T-cell (primary cell): ENCODE measurements at regions not wholly inside any gene's neighbourhood (a gene's known extent, or its start where the extent isn't known, plus 50 kb on each side); places are given as distances from the start of the nearest gene placed in this dataset.
"Not testable (repeated sequence)": the region's sequence is repeated elsewhere in the genome, so short reads cannot be mapped to it uniquely, and the experiment has no call there.

Source experiments
- ATAC-seq, 4 experiments: fragments of 200-7000 bp in 3 of 4; fragments of 150-1000 bp in 1 of 4; cut with Tn5 transposase; replicated peaks in 1 of 4; 1 replicate in 3 of 4; 2 replicates in 1 of 4; pipeline ENCODE4 v1.10.0; 2021; ENCODE audit warnings: moderate library complexity in 3 of 4, mild to moderate bottlenecking in 2 of 4, moderate number of reproducible peaks in 1 of 4
- CTCF ChIA-PET, 2 donors: fragments of 300-600 bp; sonication (Branson Sonifier 250); formaldehyde crosslinking; loops; one replicate each; lab custom pipeline; 2022; ENCODE audit warnings: antibody characterized with exemption in 2 of 2; lab: Charles Lee
- POLR2A ChIA-PET, 2 donors: fragments of 300-600 bp; sonication (Branson Sonifier 250); formaldehyde crosslinking; loops; one replicate each; lab custom pipeline; 2022; ENCODE audit warnings: antibody characterized with exemption in 2 of 2; lab: Charles Lee
- DNase-seq, 35 experiments: peaks; one replicate each; pipeline versions ENCODE4 v3.0.0 to v3.0.0-alpha.2; 2013 to 2023
- H3K27ac ChIP-seq: one replicate; pipeline ENCODE4 v1.5.1; 2013; ENCODE audit warnings: low read length
- H3K27me3 ChIP-seq, 2 experiments: replicated peaks in 1 of 2; 1 replicate in 1 of 2; 2 replicates in 1 of 2; pipeline versions ENCODE4 v1.6.1 to v1.7.0; 2013; ENCODE audit warnings: low read length in 1 of 2, mixed read lengths in 1 of 2; ENCODE audit not compliant: control insufficient read depth in 2 of 2, insufficient read depth in 2 of 2; ENCODE audit errors: extremely low read depth in 1 of 2
- H3K36me3 ChIP-seq, 2 donors: 1 replicate in 1 of 2; 2 replicates in 1 of 2; pipeline versions ENCODE4 v1.6.1 to v1.7.0; 2013; ENCODE audit warnings: low read length in 1 of 2; ENCODE audit not compliant: control insufficient read depth in 2 of 2, insufficient read depth in 1 of 2; ENCODE audit errors: extremely low read depth in 1 of 2
- H3K4me1 ChIP-seq, 2 experiments: 1 replicate in 1 of 2; 2 replicates in 1 of 2; pipeline versions ENCODE4 v1.6.1 to v1.7.0; 2013; ENCODE audit warnings: low read length in 2 of 2, mixed read lengths in 1 of 2; ENCODE audit not compliant: insufficient read depth in 2 of 2, control insufficient read depth in 1 of 2; ENCODE audit errors: extremely low read depth in 1 of 2
- H3K4me3 ChIP-seq, 2 donors: 1 replicate in 1 of 2; 2 replicates in 1 of 2; pipeline versions ENCODE4 v1.5.1 to v1.7.0; 2013; ENCODE audit warnings: mild to moderate bottlenecking in 2 of 2, low read length in 1 of 2, moderate library complexity in 1 of 2; ENCODE audit not compliant: control insufficient read depth in 1 of 2; ENCODE audit errors: extremely low read depth in 1 of 2
- H3K9me3 ChIP-seq: 2 replicates; pipeline ENCODE4 v1.7.0; 2013
- H3K27ac Mint-ChIP-seq, 2 donors: one replicate each; pipeline ENCODE4 v1.8.0; 2020 to 2021; ENCODE audit warnings: mild to moderate bottlenecking in 2 of 2, mixed read lengths in 2 of 2
- H3K27me3 Mint-ChIP-seq, 2 donors: one replicate each; pipeline ENCODE4 v1.8.0; 2021 to 2022; ENCODE audit warnings: mixed read lengths in 2 of 2
- H3K36me3 Mint-ChIP-seq: one replicate; pipeline ENCODE4 v1.8.0; 2021; ENCODE audit warnings: mixed read lengths
- H3K4me1 Mint-ChIP-seq, 3 donors: one replicate each; pipeline ENCODE4 v1.8.0; 2020 to 2022; ENCODE audit warnings: mixed read lengths in 3 of 3, mild to moderate bottlenecking in 1 of 3
- H3K4me3 Mint-ChIP-seq, 3 donors: one replicate each; pipeline ENCODE4 v1.8.0; 2020 to 2022; ENCODE audit warnings: mild to moderate bottlenecking in 3 of 3, mixed read lengths in 3 of 3, moderate library complexity in 3 of 3
- H3K9me3 Mint-ChIP-seq, 3 donors: one replicate each; pipeline ENCODE4 v1.8.0; 2020 to 2022; ENCODE audit warnings: mixed read lengths in 3 of 3
- WGBS: methylation state at CpG from one replicate; pipeline ENCODE4 v1.1.5; 2013; ENCODE audit warnings: missing lambda C conversion rate; ENCODE audit not compliant: insufficient coverage; 5-methylcytosine and 5-hydroxymethylcytosine counted together

- H3K9me3 Mint-ChIP-seq, H3K36me3 ChIP-seq, H3K4me1 Mint-ChIP-seq, ATAC-seq, H3K9me3 ChIP-seq, H3K36me3 Mint-ChIP-seq, H3K27ac Mint-ChIP-seq, H3K27ac ChIP-seq, H3K27me3 Mint-ChIP-seq, CTCF ChIA-PET, H3K4me1 ChIP-seq, H3K4me3 ChIP-seq, POLR2A ChIA-PET, H3K4me3 Mint-ChIP-seq, H3K27me3 ChIP-seq: not testable (repeated sequence)
- DNase-seq = peak in 1 of 35 experiments; percentile 21
- WGBS = 84% methylated on average over 20 of the region's 24 CpGs
These were observed 182.1 kb downstream of the TMEM121 start for GRCh38 chr14:105708251-105709134.

GRCh38 chr14:105709281-105710118, 183.1 kb downstream of the TMEM121 start:
- Histone ChIP-seq H3K27me3 (peaks cover 0 to 2% of the 10 kb centered on the region in 2 experiments), H3K4me3 (no peak overlapping the region), H3K9me3 (no peaks in the 10 kb centered on the region), H3K27ac (no peak overlapping the region), H3K36me3 (no peaks in the 10 kb centered on the region), H3K4me1 (no peaks in the 10 kb centered on the region)
- H3K9me3 Mint-ChIP-seq = no peaks in the 10 kb centered on the region
- H3K4me3 Mint-ChIP-seq = no peak overlapping the region
- H3K36me3 Mint-ChIP-seq = no peaks in the 10 kb centered on the region
- CTCF ChIA-PET = no interaction called here
- ATAC-seq = no peak
- no peak overlapping the region for H3K27ac Mint-ChIP-seq
- POLR2A ChIA-PET = no interaction called here
- H3K27me3 Mint-ChIP-seq = no peaks in the 10 kb centered on the region
- peak in 1 of 35 experiments; percentile 21 for DNase-seq
- H3K4me1 Mint-ChIP-seq = no peaks in the 10 kb centered on the region
- 72% methylated on average over 5 of the region's 6 CpGs for WGBS

GRCh38 chr14:105710119-105711043, 184.0 kb downstream of the TMEM121 start:
- Histone ChIP-seq H3K4me3 (no peak overlapping the region), H3K27ac (no peak overlapping the region), H3K36me3 (no peaks in the 10 kb centered on the region), H3K27me3 (peaks cover 0 to 2% of the 10 kb centered on the region in 2 experiments), H3K9me3 (no peaks in the 10 kb centered on the region), H3K4me1 (no peaks in the 10 kb centered on the region)
- CTCF ChIA-PET = interaction anchor here in 1 of 2 donors (0.7 kb wide), 1 partner anchor 299 kb away, joined by 4 read pairs; no protein-coding TSS in a partner anchor
- Mint-ChIP-seq H3K4me3 (no peak overlapping the region), H3K4me1 (no peaks in the 10 kb centered on the region), H3K36me3 (no peaks in the 10 kb centered on the region), H3K27ac (no peak overlapping the region), H3K27me3 (no peaks in the 10 kb centered on the region), H3K9me3 (no peaks in the 10 kb centered on the region)
- POLR2A ChIA-PET = no interaction called here
- ATAC-seq (peak in 2 of 4 experiments; percentile 18), DNase-seq (peak in 1 of 35 experiments; percentile 19)
- WGBS = 82% methylated on average over 6 of the region's 6 CpGs

GRCh38 chr14:105711044-105711620, 184.7 kb downstream of the TMEM121 start:
- no peak for ATAC-seq
- Histone ChIP-seq H3K4me1 (no peaks in the 10 kb centered on the region), H3K27me3 (peaks cover 0 to 2% of the 10 kb centered on the region in 2 experiments), H3K4me3 (no peak overlapping the region), H3K9me3 (no peaks in the 10 kb centered on the region), H3K27ac (no peak overlapping the region), H3K36me3 (no peaks in the 10 kb centered on the region)
- 80% methylated on average over 11 of the region's 18 CpGs for WGBS
- POLR2A ChIA-PET = no interaction called here
- CTCF ChIA-PET = interaction anchor here in 1 of 2 donors (0.7 kb wide), 1 partner anchor 298 kb away, joined by 4 read pairs; no protein-coding TSS in a partner anchor
- no peak overlapping the region for H3K27ac Mint-ChIP-seq
- no peaks in the 10 kb centered on the region for H3K9me3 Mint-ChIP-seq
- H3K4me1 Mint-ChIP-seq = no peaks in the 10 kb centered on the region
- no peak for DNase-seq
- no peak overlapping the region for H3K4me3 Mint-ChIP-seq
- no peaks in the 10 kb centered on the region for H3K36me3 Mint-ChIP-seq
- no peaks in the 10 kb centered on the region for H3K27me3 Mint-ChIP-seq

- no peak overlapping the region for H3K27ac ChIP-seq
- no peak overlapping the region for H3K4me3 Mint-ChIP-seq
- CTCF ChIA-PET = no interaction called here
- no peaks in the 10 kb centered on the region for H3K27me3 Mint-ChIP-seq
- no peak for ATAC-seq
- H3K36me3 ChIP-seq = no peaks in the 10 kb centered on the region
- H3K4me3 ChIP-seq = no peak overlapping the region
- no peak overlapping the region for H3K27ac Mint-ChIP-seq
- no peak for DNase-seq
- H3K36me3 Mint-ChIP-seq = no peaks in the 10 kb centered on the region
- WGBS = 76% methylated on average over 4 of the region's 5 CpGs
- peaks cover 0 to 2% of the 10 kb centered on the region in 2 experiments for H3K27me3 ChIP-seq
- POLR2A ChIA-PET = no interaction called here
- H3K4me1 Mint-ChIP-seq = no peaks in the 10 kb centered on the region
- no peaks in the 10 kb centered on the region for H3K4me1 ChIP-seq
- H3K9me3 ChIP-seq = no peaks in the 10 kb centered on the region
- H3K9me3 Mint-ChIP-seq = no peaks in the 10 kb centered on the region
These were observed 185.6 kb downstream of the TMEM121 start for GRCh38 chr14:105711841-105712460.
